Suprapubic skin (tissue), 3 donors: ENCODE measurements at regions not wholly inside any gene's neighbourhood (a gene's known extent, or its start where the extent isn't known, plus 50 kb on each side); places are given as distances from the start of the nearest gene placed in this dataset.

Source experiments
- CTCF ChIP-seq, 2 donors: fragments of 200-600 bp in 1 of 2; fragments of 450-650 bp in 1 of 2; sonication (generic) in 1 of 2; IDR thresholded peaks; one replicate each; pipeline ENCODE4 v1.5.1; 2016 to 2019; ENCODE audit warnings: antibody characterized with exemption in 2 of 2, mild to moderate bottlenecking in 1 of 2, moderate library complexity in 1 of 2
- EP300 ChIP-seq: sonication (generic); formaldehyde crosslinking; IDR thresholded peaks from one replicate; pipeline ENCODE4 v1.6.1; 2017; ENCODE audit warnings: antibody characterized with exemption
- POLR2A ChIP-seq, 2 donors: fragments of 450-650 bp; IDR thresholded peaks; one replicate each; pipeline ENCODE4 v1.6.1; 2017; ENCODE audit warnings: antibody characterized with exemption in 2 of 2, mild to moderate bottlenecking in 2 of 2, moderate library complexity in 2 of 2

- TF ChIP-seq CTCF (IDR thresholded peaks at IDR 0.05) (no peak), EP300 (no peak), POLR2A (IDR thresholded peaks at IDR 0.05) (no peak)
Measured at GRCh38 chr11:80621871-80622270, 1181.0 kb upstream of the TENM4 start.
